ENCODE measurements at regions not wholly inside any gene's neighbourhood (a gene's known extent, or its start where the extent isn't known, plus 50 kb on each side); places are given as distances from the start of the nearest gene placed in this dataset.

DNA sequence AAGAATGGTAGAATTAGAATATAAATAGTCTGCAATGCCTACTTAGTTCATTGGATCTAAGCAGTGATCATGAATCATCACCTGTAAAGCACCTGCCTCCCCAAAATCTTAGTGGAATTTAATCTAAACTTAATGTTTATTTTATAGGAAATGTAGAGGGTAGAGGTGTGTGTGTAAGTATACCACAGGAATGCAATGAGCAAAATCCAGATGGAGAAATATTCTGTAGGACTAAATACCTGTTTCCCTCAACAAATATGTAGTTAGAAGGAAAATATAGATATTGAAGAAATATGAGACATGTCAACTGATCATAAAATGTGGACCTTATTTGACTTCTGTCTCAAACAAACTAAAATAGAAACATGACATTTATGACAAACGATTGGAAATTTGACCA lies 839.2 kb upstream of the FBXO33 start:
- H3K9ac ChIP-seq (ENCODE audit: low read length), result no peak overlapping the region
- BruUV-seq (replicated peaks), result no TSS peak
- ChIA-PET CTCF (no interaction called here), POLR2A (no interaction called here), RAD21 (ENCODE audit: low non-redundant PET in 1 of 2, low total read pairs in 2 of 2, uncharacterized antibody in 2 of 2, unreplicated experiment in 2 of 2) (no interaction called here)
- no peak overlapping the region for H3K4me3 ChIP-seq (replicated peaks in 1 of 2; ENCODE audit: low read depth in 1 of 2, low read length in 2 of 2)
- no peaks in the 10 kb centered on the region for H3K4me1 ChIP-seq (ENCODE audit: control insufficient read depth in 1 of 2, insufficient read depth in 2 of 2, low read length in 2 of 2)
- no peak overlapping the region for H2AFZ ChIP-seq (ENCODE audit: low read depth, low read length, poor library complexity, severe bottlenecking)
- H3K9me3 ChIP-seq (ENCODE audit: control insufficient read depth in 1 of 2, insufficient read depth in 1 of 2, low read depth in 1 of 2, low read length in 2 of 2), result no peaks in the 10 kb centered on the region
- H4K20me1 ChIP-seq (ENCODE audit: insufficient read depth), result no peaks in the 10 kb centered on the region
- H3K27me3 ChIP-seq (ENCODE audit: insufficient read depth, low read length), result no peaks in the 10 kb centered on the region
- H3K9me2 ChIP-seq (ENCODE audit: insufficient read depth), result no peaks in the 10 kb centered on the region
- no peak for ATAC-seq
- no peak overlapping the region for H3K27ac ChIP-seq (ENCODE audit: low read depth, low read length)
- TF ChIP-seq EGR1 (IDR thresholded peaks at IDR 0.05; ENCODE audit: low read depth), result no peak
- no peak for TF ChIP-seq POLR2AphosphoS5 (IDR thresholded peaks at IDR 0.05; ENCODE audit: low read depth, low read length)
- TF ChIP-seq SIN3A (IDR thresholded peaks at IDR 0.05; ENCODE audit: low read depth), result no peak
- TF ChIP-seq ELF1 (IDR thresholded peaks at IDR 0.05; ENCODE audit: borderline replicate concordance, low read depth), result no peak
- no peak for TF ChIP-seq EZH2 (IDR thresholded peaks at IDR 0.05)
- intact Hi-C loops (cut with micrococcal nuclease), result no loop called here
- no peaks in the 10 kb centered on the region for H3K79me2 ChIP-seq (ENCODE audit: insufficient read depth, low read length)
- no peaks in the 10 kb centered on the region for H3K36me3 ChIP-seq (ENCODE audit: control insufficient read depth in 1 of 2, insufficient read depth in 2 of 2, low read length in 2 of 2)
- H3K4me2 ChIP-seq (ENCODE audit: low read length), result no peak overlapping the region
- no peak for DNase-seq (ENCODE audit: low read depth, low spot score)

GRCh38 chr14:40269436-40269835 lies 837.2 kb upstream of the FBXO33 start:
- CTCF ChIA-PET, result no interaction called here
- ATAC-seq (no peak), DNase-seq (ENCODE audit: low read depth, low spot score) (no peak)
- POLR2A ChIA-PET, result no interaction called here
- no peak overlapping the region for H2AFZ ChIP-seq (ENCODE audit: low read depth, low read length, poor library complexity, severe bottlenecking)
- H3K27me3 ChIP-seq (ENCODE audit: insufficient read depth, low read length), result no peaks in the 10 kb centered on the region
- H3K79me2 ChIP-seq (ENCODE audit: insufficient read depth, low read length), result no peaks in the 10 kb centered on the region
- no peaks in the 10 kb centered on the region for H3K4me1 ChIP-seq (ENCODE audit: control insufficient read depth in 1 of 2, insufficient read depth in 2 of 2, low read length in 2 of 2)
- H3K9me3 ChIP-seq (ENCODE audit: control insufficient read depth in 1 of 2, insufficient read depth in 1 of 2, low read depth in 1 of 2, low read length in 2 of 2), result no peaks in the 10 kb centered on the region
- H3K4me3 ChIP-seq (replicated peaks in 1 of 2; ENCODE audit: low read depth in 1 of 2, low read length in 2 of 2), result no peak overlapping the region
- RAD21 ChIA-PET (ENCODE audit: low non-redundant PET in 1 of 2, low total read pairs in 2 of 2, uncharacterized antibody in 2 of 2, unreplicated experiment in 2 of 2), result no interaction called here
- no peaks in the 10 kb centered on the region for H4K20me1 ChIP-seq (ENCODE audit: insufficient read depth)
- no TSS peak for BruUV-seq (replicated peaks)
- TF ChIP-seq JUND (IDR thresholded peaks at IDR 0.05), result no peak
- no peak for TF ChIP-seq SRF (IDR thresholded peaks at IDR 0.05; ENCODE audit: low read depth)
- TF ChIP-seq SIN3A (IDR thresholded peaks at IDR 0.05; ENCODE audit: low read depth), result no peak
- TF ChIP-seq RAD21 (IDR thresholded peaks at IDR 0.05; ENCODE audit: low read depth), result no peak
- TF ChIP-seq SP1 (IDR thresholded peaks at IDR 0.05; ENCODE audit: low read depth), result no peak
- TF ChIP-seq MAX (IDR thresholded peaks at IDR 0.05), result no peak
- TF ChIP-seq EZH2phosphoT487 (IDR thresholded peaks at IDR 0.05; ENCODE audit: borderline replicate concordance), result no peak
- no peak for TF ChIP-seq ZFX (IDR thresholded peaks at IDR 0.05)
- no peak for TF ChIP-seq ELF1 (IDR thresholded peaks at IDR 0.05; ENCODE audit: borderline replicate concordance, low read depth)
- TF ChIP-seq POLR2A (IDR thresholded peaks at IDR 0.05; ENCODE audit: borderline replicate concordance, extremely low read depth, insufficient read depth, insufficient read length), result no peak
- TF ChIP-seq FOSL1 (IDR thresholded peaks at IDR 0.05; ENCODE audit: low read depth), result no peak
- TF ChIP-seq ZBTB33 (IDR thresholded peaks at IDR 0.05; ENCODE audit: extremely low read depth, insufficient replicate concordance, low read length), result no peak
- no peak for TF ChIP-seq TCF7L2 (IDR thresholded peaks at IDR 0.05; ENCODE audit: borderline replicate concordance, extremely low read depth, insufficient read depth, insufficient read length)
- no peak for TF ChIP-seq CEBPB (IDR thresholded peaks at IDR 0.05; ENCODE audit: low read depth)
- TF ChIP-seq EGR1 (IDR thresholded peaks at IDR 0.05; ENCODE audit: low read depth), result no peak
- intact Hi-C loops (cut with micrococcal nuclease), result no loop called here
- H3K36me3 ChIP-seq (ENCODE audit: control insufficient read depth in 1 of 2, insufficient read depth in 2 of 2, low read length in 2 of 2), result no peaks in the 10 kb centered on the region
- H3K9ac ChIP-seq (ENCODE audit: low read length), result no peak overlapping the region
- H3K9me2 ChIP-seq (ENCODE audit: insufficient read depth), result no peaks in the 10 kb centered on the region
- H3K4me2 ChIP-seq (ENCODE audit: low read length), result no peak overlapping the region
- H3K27ac ChIP-seq (ENCODE audit: low read depth, low read length), result no peak overlapping the region
